Activated CD8-positive, alpha-beta memory T cell treated with anti-CD3 and anti-CD28 coated beads for 48 hours (primary cell): ENCODE measurements at regions not wholly inside any gene's neighbourhood (a gene's known extent, or its start where the extent isn't known, plus 50 kb on each side); places are given as distances from the start of the nearest gene placed in this dataset.

ENCODE experiments used
- DNase-seq, 3 experiments: peaks; one replicate each; pipeline ENCODE4 v3.0.0-alpha.2; 2020; ENCODE audit warnings: low read depth in 2 of 3, low spot score in 2 of 3

DNA sequence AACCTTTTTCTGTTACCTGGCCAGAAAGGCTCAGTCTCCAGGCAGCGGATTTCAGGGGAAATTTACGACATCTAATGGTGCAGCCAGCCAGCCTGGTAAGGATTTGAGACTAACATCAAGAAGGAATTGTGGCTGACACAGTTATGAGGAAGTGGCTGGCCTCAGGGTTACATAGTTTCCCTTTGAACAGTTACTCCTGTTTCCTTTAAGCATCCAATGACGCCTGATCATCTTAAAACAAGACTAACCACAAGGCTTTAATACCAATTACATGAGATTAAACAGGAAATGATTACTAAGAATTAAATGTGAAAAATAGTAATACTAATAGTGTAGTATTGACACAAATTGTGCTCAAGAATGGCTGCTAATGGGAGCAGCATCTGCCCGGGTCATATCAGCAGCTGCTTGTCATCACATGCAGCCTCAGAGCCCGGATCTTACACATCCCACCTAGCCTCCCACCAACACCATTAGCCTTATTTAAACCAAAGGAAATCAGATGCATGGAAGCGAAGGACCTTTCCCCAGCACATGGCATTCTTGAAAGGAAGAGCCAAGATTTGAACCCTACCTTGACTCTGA, 431.8 kb downstream of the PMP22 start:
- no peak for DNase-seq

DNA sequence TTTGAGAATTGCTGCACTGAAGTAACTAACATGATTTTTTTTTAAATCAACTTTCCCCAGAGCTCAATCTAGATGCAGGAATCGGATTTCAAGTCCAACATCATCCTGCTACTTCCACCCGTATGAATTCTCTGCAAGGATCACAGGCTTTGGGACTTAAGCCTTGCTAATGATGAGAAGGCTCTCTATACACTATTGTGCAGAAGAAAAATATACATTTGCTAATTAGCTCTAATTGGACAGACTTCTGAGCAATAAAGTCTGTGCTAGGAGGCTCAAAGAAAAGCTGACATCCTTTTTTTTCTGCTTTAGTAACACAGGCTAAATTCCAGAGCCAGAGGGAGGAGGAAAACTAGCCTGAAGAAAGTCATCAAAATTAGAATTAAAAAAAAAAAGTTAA, 433.6 kb downstream of the PMP22 start:
- DNase-seq = no peak

DNA sequence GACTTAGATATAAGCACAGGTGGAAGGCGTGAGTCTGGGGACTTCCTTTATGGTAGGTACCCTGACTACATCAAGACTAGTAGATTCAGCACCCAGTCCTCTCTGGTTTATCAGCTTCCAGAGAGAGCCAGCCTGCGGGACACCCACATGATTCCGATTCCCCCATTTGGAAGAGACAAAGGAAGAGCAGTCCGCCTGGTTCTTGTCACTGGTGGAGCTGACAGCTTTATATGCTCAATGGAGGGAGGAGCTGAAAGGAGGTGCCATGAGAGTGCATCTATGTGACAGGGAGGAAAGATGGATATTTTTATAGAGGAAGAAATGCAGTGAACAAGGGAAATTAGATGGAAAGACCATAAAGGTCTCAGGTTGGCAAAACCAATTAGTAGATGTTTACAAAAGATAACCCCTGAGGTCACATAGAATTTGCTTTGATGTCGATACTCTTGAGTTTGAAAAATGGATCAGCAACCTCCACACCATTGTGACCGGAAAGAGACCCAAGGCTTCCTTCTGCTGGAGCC, 437.7 kb downstream of the PMP22 start:
- no peak for DNase-seq

DNA sequence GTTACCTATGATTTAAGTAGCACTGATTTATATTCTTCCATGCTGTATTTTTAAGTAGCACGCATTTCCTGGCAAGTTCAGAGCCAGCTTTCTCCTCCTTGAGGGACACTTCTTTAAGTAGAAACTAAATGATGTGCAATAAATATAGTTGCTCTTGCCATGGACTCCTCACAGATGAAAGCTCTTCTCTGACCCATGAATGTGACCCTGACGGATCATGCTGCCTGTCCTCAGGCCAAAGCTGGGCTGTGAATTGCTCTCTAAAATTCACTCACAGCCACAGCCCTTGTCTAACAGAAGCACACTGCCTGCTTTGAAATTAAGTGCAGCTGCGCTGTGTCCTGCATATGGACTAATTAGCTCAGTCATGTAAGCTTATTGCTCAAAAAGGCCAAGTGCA, 438.8 kb downstream of the PMP22 start:
- DNase-seq = no peak

DNA sequence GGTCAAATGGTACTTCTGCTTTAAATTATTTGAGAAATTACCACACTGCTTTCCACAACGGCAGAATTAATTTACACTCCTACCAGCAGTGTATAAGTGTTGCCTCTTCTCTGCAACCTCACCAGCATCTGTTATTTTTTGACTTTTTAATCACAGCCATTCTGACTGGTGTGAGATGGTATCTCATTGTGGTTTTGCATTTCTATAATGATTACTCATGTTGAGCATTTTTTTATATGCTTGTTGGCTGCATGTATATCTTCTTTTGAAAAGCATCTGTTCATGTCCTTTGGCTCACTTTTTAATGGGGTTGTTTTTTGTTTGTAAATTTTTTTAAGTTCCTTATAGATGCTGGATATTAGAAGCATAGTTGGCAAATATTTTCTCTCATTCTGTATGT, 446.7 kb downstream of the PMP22 start:
- DNase-seq = no peak

DNA sequence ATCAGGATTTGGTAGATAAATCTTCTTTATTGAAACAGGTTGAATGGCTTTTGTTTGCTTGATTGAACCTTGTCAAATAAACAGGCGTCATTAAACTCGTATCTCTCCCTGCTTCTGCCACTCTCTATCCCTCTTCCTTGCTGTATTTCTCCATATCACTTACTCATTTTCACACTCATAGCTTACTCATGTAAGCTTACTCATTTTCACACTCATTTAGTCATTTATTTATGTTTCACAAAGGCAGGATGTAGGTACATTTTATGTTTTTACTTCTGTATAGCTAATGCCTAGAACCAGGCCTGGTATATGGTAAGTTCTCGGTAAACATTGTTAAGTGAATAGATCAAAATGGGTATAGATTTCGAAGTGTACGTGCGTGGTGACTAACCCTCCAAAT, 450.0 kb downstream of the PMP22 start:
- DNase-seq = no peak

DNA sequence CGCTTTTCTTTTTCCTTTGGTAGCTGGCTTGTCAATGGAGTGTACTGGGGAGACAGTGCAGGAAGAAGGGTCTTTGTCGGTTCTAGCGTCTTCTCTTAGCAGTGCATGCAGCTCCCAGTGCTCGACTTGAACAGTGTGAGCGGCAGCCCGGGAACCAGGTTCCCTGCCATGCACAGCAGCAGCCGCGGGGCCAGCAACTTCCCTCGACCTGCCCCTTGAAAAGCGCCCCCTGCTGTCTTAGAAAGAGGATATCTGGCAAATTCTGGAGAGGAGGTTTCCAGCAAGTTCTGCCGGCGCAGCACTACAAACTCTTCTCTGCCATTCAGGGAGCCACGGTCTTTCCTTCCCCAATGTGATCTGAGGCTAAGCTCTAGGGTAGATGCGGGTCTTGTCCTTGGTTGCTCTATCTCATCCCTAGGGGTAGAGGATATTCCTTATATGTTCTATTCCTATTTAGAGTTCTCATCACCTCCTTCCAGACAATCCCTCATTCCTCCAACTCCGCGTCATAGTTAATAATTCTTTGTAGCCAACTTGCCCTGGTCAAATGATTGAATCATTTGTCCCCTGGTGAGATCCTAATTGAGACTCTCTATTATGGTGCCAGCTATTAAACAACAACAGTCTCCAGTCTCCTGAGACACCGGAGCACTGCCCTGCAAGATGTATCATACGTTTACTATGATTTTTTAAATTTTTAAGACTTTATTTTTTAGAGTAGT, 451.3 kb downstream of the PMP22 start:
- DNase-seq = no peak

DNA sequence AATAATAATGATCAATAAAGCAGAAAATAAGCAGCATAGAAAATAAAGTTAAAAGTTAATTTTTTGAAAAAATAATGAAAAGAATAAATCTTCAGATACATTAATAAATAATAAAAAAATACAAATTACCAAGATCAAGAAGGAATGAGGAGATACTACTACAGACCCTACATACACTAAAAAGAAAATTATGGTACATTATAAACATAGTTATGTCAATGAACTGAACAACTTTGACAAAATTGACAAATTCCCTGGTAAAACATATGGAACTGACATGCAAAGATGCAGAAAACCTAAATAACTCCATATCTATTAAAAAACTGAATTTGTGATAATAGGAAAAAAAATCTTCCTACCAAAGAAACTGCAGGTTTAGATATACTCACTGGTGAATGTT, 456.7 kb downstream of the PMP22 start:
- DNase-seq = no peak

DNA sequence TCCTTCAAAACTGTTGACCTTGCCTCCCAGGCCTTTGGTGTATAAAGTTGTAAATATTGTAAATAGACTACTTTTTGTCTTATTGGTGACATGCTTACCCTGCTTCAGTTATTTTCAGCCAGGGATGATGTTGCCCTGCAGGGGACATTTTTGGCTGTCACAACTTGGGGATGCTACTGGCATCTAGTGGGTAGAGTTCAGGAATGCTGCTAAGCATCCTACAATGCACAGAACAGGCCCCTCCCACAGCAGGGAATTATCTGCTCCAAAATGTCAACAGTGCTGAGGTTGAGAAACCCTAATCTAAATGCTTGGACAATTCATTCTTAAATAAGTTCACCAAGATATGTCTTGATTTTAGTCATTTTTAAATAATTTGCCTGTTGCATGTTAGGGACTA, 459.8 kb downstream of the PMP22 start:
- no peak for DNase-seq

DNA sequence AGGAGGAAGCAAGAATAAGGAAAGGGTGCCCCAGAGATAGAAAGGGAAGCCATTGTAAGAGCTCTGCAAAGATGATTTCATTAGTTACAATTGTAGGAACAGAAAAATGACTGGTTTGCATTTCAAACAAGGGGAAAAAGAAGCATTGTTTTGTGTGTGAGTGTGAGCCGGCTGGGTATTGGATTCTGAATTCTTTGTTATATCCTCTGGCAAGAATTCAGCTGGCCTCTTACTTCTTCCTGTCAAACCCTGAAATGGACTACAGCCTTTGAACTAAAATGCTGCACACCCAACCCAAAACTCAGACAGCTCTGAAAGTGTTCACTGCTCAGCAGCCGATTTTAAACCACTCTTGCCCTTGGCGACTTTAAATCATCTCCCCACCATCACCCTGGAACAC, 461.3 kb downstream of the PMP22 start:
- DNase-seq = no peak

DNA sequence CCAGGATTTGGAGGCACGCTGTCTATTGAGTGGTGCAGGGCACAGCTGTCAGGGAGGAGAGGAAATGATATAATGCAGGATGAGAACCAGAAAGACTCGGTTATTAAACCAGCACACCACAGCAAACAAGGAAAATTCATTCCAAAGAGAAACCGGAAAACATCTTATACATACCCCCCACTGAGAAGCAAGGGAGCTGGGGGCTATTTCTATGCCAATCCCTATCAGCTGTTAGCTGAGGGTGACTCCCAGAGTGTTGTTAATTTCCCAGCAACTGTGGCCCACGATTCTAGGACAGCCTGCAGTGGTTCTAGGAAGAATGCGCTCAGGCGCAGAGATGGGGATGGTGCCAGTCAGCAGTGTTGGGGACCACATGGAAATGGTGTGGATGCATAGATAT, 467.3 kb downstream of the PMP22 start:
- DNase-seq = no peak

DNA sequence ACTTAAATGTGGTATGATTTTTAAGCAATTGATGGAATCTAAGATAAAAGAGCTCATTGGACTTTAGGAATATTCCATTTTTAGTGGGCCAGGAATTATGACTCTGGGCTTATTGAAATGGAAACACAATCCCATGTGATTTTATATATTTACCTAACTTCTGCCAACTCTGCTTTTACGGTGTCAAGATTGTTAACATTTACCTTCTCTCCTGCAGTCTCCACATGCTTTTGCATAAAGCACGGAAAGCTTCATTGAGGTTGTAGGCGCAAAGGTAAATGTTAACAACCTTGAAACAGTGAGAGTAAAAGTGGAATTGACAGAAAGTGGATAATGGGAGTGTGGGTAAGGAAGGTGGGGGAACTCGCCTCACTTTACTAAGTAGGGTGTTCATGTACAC, 468.1 kb downstream of the PMP22 start:
- DNase-seq = no peak

DNA sequence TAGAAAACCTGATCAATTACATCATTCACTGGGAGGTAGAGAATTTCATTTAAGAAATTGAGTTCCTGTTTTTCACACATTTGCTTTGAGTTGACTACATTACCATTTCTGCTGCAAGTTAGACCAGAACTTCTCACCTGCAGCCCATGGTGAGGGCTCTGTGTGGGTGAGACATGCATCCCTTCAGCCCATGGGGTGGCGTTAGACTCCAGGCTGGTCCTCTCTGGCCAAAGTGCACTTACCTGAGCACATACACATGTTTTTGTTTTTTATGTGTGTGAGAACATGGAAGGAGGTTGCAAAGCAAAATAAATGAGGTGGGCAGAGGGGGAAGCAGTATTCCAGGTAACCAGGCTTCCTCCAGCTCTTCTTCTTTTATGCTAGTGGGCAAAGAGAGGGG, 470.2 kb downstream of the PMP22 start:
- DNase-seq = no peak

DNA sequence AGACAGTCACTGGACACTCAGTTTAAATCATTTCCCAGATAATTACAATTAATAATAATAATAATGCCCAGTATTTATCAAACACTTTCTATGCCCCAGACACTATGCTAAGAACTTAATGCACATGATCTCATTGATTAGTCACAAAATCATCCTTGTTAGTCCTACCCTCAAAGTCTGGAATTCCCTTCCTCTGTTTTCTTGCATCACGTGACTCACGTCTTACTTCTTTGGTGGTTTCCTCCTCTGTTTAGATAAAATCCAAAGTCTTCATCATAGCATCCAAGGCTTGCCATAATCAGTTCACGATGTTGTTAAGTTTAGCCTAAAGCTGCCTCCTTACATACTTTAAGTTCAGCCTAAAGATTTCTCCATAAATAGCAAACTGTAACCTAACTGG, 471.9 kb downstream of the PMP22 start:
- no peak for DNase-seq

DNA sequence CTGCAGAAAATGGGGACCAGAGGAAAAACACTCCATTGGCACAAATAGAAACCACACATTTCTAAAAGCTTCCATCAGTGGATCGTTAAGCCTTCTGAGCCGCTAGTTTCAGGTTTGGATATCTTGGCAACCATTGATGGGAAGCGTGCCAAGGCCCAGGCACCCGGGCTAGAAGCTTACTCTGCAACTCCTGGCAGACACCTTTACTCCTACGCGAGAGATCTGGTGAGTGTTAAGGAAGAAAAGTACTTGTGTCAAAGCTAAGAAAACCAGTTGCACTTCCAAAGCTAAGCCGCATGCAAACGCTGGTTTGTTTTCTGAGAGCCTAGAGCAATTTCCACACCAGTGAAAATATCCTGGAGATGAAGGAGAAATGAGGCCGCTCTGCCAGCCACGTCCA, 472.4 kb downstream of the PMP22 start:
- DNase-seq = no peak

DNA sequence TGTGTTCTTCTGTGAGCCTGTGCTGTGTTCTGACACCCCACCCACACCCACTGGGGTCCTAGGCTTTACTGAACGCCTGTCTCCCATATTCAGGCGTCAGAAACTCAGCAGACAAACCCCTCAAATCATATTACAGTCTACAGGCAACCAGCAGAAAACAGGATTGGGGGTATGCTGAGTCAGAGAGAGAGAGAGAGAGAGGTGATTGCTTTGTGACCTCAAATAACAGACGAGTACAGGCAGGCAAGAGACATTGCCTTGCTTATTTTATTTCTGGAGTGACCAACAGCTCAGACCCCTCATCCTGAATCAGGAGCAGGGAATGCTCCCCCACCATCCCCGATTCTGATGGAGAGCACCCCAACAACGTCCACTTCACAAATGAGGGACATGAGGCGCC, 473.9 kb downstream of the PMP22 start:
- DNase-seq = no peak

DNA sequence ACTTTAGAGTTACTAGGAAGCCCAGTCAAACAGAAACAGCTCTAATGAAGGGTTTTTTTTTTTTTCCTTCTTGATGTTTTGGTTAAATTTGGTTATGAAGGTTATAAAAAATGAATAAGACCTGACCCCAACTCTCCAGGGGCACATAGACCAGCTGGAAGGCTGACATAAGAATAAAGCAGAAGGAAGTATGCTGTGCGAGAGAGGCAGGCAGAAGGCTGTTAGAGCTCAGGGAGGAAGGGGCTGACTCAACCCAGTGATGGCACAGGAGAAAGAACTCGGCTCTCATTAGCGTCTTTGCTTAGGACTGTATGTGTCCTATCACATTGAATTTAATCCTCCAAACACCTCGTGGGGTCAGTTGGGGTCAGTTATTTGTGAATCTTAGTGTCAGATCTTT, 474.6 kb downstream of the PMP22 start:
- DNase-seq = no peak

DNA sequence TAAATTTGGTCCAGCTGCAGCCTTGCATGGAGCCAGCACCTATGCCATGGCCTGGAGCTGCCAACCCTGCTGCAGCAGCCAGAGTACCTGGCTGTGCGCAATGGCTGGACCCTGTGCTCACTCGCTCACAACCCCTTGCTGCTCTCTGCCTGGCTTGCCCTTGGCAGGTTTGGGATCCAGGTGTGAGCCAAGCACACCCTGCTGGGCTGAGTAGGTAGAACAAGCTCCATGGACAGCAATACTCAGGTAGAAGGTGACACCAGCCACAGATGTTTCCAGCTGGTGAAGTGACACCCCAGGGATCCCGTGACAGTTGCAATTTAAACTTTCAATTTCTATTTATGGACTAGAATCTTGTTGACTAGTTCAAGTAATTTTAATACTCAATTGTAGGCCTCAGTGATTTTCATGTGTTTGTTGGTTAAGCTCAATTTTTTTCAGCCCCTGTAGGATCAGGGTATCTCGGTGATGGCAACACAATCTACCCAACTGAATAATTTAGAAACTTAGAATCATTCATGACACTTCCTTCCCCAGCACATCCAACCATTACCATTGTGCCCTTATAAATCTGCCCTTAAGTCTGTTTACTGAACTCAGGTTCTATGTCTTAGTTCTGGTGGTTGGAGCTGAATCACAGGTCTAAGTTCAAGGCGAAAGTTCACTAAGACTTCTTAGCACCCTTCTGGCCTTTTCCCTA, 480.0 kb downstream of the PMP22 start:
- no peak for DNase-seq

DNA sequence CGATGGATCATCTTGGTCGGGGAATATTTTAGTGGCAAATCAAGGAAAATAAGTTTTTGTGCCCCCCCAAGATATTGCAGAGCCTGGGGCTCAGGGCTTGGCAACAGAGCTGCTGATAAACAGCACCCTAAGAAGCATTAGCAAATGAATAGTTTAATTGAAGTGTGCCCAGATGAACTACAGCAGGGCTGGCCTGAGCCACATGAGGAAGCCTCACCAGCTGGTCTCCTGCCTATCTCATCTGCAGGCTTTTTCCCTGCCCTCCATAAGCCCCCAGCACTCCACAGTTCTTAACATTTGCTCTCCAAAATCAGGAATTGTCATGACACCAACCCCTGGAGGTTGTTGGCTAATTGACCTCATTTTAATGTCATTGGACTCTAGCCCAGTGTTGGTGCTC, 480.2 kb downstream of the HS3ST3B1 start:
- DNase-seq = no peak

DNA sequence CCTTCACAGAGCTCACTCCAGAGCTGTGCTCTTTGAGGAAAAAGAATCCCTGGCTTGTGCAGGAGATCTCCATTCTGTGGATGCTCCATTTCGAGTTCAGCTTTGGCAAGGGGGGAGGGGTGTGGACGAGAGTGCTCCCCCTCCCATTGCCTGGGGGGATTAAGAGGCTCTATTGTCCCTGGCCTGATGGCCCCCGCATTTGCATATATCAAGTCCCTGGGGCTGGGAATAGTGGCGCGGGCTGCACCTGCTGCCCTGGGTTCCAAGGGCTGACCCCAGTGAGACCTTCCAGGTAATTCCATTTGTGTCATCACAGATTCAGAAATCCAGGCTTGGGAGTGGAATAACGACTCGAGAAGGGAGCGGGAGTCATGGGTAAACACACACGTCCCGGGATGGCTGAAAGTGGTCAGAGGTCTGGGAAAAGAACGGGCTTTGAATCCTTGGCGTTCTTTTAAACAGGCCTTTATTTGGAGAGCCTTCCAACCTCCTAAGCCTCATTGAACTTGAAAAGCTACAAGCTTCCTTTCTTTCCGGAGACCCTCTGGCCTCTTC, 479.3 kb downstream of the HS3ST3B1 start:
- DNase-seq = no peak

DNA sequence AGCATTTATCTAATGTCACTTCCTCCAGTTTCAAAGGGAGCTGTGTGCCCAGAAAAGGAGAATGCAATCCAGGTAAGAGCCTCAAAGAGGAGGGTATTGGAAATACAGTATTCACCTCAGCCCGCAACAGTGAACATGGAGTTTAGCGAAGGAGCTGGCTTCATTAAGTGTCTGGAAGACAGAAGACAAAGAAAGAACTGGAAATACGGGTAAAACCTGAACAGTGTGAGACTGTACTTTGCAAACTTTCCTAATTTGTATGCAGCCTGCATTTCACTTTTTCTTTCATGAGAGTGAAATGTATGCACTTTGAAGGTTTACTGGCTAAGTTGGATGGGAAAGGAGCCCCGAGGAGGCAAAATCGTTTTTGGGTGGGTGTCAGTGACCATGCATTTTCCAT, 478.4 kb downstream of the HS3ST3B1 start:
- DNase-seq = no peak

DNA sequence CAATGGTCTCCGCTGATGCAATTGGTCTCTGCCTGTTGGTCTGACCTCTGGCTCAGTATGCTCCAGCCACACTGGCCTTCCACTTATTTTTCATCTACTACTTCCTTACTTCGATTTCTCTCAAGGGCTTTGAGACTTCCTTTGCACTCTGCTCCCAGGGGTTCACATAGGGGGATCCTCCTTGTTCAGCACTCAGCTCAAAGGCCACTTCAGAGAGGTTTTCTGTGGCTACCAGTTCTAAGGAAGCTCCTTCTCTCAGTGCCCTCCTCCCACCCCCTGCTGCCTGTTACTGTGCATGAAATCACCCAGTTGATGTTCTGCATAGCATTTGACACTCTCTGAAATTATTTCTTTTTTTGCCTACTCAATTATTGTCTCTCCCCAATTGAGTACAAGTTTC, 476.4 kb downstream of the HS3ST3B1 start:
- DNase-seq = no peak
